ENCODE measurements at regions not wholly inside any gene's neighbourhood (a gene's known extent, or its start where the extent isn't known, plus 50 kb on each side); places are given as distances from the start of the nearest gene placed in this dataset.

DNA sequence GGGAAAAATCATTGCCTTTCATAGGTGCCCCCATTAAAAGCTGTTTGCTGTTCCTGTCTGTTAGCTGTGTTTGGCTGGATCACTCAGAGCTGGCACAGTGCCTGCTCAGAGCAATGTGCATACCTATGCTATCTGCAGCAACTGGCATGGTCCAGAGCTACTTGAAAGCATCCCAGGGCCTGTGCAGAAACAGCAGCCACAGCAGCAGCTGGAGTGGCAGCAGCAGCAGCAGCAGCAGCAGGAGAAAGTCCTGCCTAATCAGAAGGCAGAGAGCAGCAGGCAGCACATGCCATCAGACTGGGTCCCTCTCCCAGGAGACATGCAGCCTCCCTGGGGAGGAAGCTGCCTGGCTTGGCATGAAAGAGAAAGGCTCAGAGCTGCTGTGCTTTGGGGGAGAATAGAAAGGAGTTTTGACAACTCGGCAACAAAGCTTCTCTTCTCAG lies 243.8 kb upstream of the WWC1 start:
- H3K9ac ChIP-seq (ENCODE audit: control insufficient read depth, extremely low read depth, insufficient read depth, low read length), result no peak overlapping the region
- peaks cover 8% of the 10 kb centered on the region for H3K79me2 ChIP-seq (ENCODE audit: control insufficient read depth, insufficient read depth, low read length)
- no peak overlapping the region for H2AFZ ChIP-seq (ENCODE audit: control insufficient read depth, low read length)
- no peak for FAIRE-seq
- no peak overlapping the region for H3K27ac ChIP-seq (ENCODE audit: control insufficient read depth, insufficient read depth, low read length)
- no peak for DNase-seq (ENCODE audit: low read depth, low spot score)
- H3K4me2 ChIP-seq (ENCODE audit: control insufficient read depth, extremely low read depth, insufficient read depth, low read depth, low read length), result no peak overlapping the region
- no peaks in the 10 kb centered on the region for H3K27me3 ChIP-seq (ENCODE audit: control insufficient read depth, extremely low read depth, insufficient read depth, low read length)
- H3K4me3 ChIP-seq (ENCODE audit: control insufficient read depth in 2 of 3, extremely low read depth in 1 of 3, insufficient read depth in 2 of 3, low read depth in 1 of 3, low read length in 3 of 3), result no peak overlapping the region
- H3K36me3 ChIP-seq (ENCODE audit: control insufficient read depth in 2 of 2, extremely low read depth in 1 of 2, insufficient read depth in 2 of 2, low read length in 2 of 2), result peaks cover 6 to 12% of the 10 kb centered on the region in 2 experiments
- H4K20me1 ChIP-seq (ENCODE audit: control insufficient read depth, extremely low read depth, insufficient read depth, low read length), result no peaks in the 10 kb centered on the region
- H3K9me1 ChIP-seq (ENCODE audit: control insufficient read depth, extremely low read depth, insufficient read depth, low read length), result no peaks in the 10 kb centered on the region
- H3K9me3 ChIP-seq (ENCODE audit: control insufficient read depth, low read depth, low read length), result no peaks in the 10 kb centered on the region
- no peaks in the 10 kb centered on the region for H3K4me1 ChIP-seq (ENCODE audit: control insufficient read depth, extremely low read depth, insufficient read depth, low read length)
- no peak for TF ChIP-seq EZH2 (IDR thresholded peaks at IDR 0.05; ENCODE audit: low read length)
- TF ChIP-seq, protein P1, sequence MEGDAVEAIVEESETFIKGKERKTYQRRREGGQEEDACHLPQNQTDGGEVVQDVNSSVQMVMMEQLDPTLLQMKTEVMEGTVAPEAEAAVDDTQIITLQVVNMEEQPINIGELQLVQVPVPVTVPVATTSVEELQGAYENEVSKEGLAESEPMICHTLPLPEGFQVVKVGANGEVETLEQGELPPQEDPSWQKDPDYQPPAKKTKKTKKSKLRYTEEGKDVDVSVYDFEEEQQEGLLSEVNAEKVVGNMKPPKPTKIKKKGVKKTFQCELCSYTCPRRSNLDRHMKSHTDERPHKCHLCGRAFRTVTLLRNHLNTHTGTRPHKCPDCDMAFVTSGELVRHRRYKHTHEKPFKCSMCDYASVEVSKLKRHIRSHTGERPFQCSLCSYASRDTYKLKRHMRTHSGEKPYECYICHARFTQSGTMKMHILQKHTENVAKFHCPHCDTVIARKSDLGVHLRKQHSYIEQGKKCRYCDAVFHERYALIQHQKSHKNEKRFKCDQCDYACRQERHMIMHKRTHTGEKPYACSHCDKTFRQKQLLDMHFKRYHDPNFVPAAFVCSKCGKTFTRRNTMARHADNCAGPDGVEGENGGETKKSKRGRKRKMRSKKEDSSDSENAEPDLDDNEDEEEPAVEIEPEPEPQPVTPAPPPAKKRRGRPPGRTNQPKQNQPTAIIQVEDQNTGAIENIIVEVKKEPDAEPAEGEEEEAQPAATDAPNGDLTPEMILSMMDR (optimal IDR thresholded peaks at IDR 0.05 in 1 of 3, IDR thresholded peaks at IDR 0.05 in 1 of 3, conservative IDR thresholded peaks at IDR 0.05 in 1 of 3; ENCODE audit: extremely low read depth in 1 of 3, insufficient read depth in 2 of 3, low read length in 3 of 3), result no peak
- dilution Hi-C loops (cut with MboI; ENCODE audit: extremely low pct_ligation_motif_present, low sequenced_read_pairs), result no loop called here

DNA sequence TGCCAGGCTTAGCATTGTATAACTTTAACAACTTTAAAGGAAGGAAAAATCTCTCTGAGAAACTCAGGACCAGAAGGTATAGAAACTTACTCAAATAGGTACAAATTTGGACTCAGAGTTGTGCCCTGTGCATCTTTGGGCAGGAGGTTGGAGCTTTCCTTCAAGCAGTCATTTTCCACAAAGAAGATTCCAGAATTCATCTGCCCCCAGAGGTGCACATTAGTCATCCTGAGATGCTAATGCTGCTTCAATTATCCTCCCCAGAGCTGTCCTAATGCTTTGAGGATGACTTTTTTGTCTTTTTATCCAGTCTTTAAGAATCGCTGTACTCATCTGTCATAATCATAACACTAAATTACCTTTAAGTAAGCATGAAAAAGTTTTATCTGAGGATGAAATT lies 243.0 kb upstream of the WWC1 start:
- dilution Hi-C loops (cut with MboI; ENCODE audit: extremely low pct_ligation_motif_present, low sequenced_read_pairs), result no loop called here
- H2AFZ ChIP-seq (ENCODE audit: control insufficient read depth, low read length), result no peak overlapping the region
- TF ChIP-seq, protein P1 (optimal IDR thresholded peaks at IDR 0.05 in 1 of 3, IDR thresholded peaks at IDR 0.05 in 1 of 3, conservative IDR thresholded peaks at IDR 0.05 in 1 of 3; ENCODE audit: extremely low read depth in 1 of 3, insufficient read depth in 2 of 3, low read length in 3 of 3), result no peak
- no peak for TF ChIP-seq EZH2 (IDR thresholded peaks at IDR 0.05; ENCODE audit: low read length)
- no peaks in the 10 kb centered on the region for H3K27me3 ChIP-seq (ENCODE audit: control insufficient read depth, extremely low read depth, insufficient read depth, low read length)
- H3K4me2 ChIP-seq (ENCODE audit: control insufficient read depth, extremely low read depth, insufficient read depth, low read depth, low read length), result no peak overlapping the region
- no peak for FAIRE-seq
- no peaks in the 10 kb centered on the region for H3K9me1 ChIP-seq (ENCODE audit: control insufficient read depth, extremely low read depth, insufficient read depth, low read length)
- peaks cover 6 to 15% of the 10 kb centered on the region in 2 experiments for H3K36me3 ChIP-seq (ENCODE audit: control insufficient read depth in 2 of 2, extremely low read depth in 1 of 2, insufficient read depth in 2 of 2, low read length in 2 of 2)
- no peaks in the 10 kb centered on the region for H3K9me3 ChIP-seq (ENCODE audit: control insufficient read depth, low read depth, low read length)
- H4K20me1 ChIP-seq (ENCODE audit: control insufficient read depth, extremely low read depth, insufficient read depth, low read length), result no peaks in the 10 kb centered on the region
- H3K4me1 ChIP-seq (ENCODE audit: control insufficient read depth, extremely low read depth, insufficient read depth, low read length), result no peaks in the 10 kb centered on the region
- H3K9ac ChIP-seq (ENCODE audit: control insufficient read depth, extremely low read depth, insufficient read depth, low read length), result no peak overlapping the region
- H3K79me2 ChIP-seq (ENCODE audit: control insufficient read depth, insufficient read depth, low read length), result peaks cover 4% of the 10 kb centered on the region
- no peak overlapping the region for H3K27ac ChIP-seq (ENCODE audit: control insufficient read depth, insufficient read depth, low read length)
- no peak overlapping the region for H3K4me3 ChIP-seq (ENCODE audit: control insufficient read depth in 2 of 3, extremely low read depth in 1 of 3, insufficient read depth in 2 of 3, low read depth in 1 of 3, low read length in 3 of 3)
- no peak for DNase-seq (ENCODE audit: low read depth, low spot score)

Data from keratinocyte (primary cell).